Stomach (tissue), 8 donors: ENCODE measurements at regions not wholly inside any gene's neighbourhood (a gene's known extent, or its start where the extent isn't known, plus 50 kb on each side); places are given as distances from the start of the nearest gene placed in this dataset.

Experiments used
- DNase-seq, 2 donors: peaks; one replicate each; pipeline versions ENCODE4 v3.0.0 to v3.0.0-alpha.2; 2013 to 2019
- H3K27ac ChIP-seq, 5 donors: fragments of 200-600 bp in 4 of 5; sonication (generic) in 4 of 5; one replicate each; pipeline ENCODE4 v1.5.1; 2013 to 2019; ENCODE audit warnings: mild to moderate bottlenecking in 1 of 5, moderate library complexity in 1 of 5
- H3K27me3 ChIP-seq, 3 donors: fragments of 200-600 bp; sonication (generic); one replicate each; pipeline ENCODE4 v1.5.1; 2017 to 2019; ENCODE audit warnings: mixed run types in 1 of 3
- H3K36me3 ChIP-seq, 4 donors: fragments of 200-600 bp; sonication (generic); 1 replicate in 3 of 4; 2 replicates in 1 of 4; pipeline ENCODE4 v1.5.1; 2016 to 2019
- H3K4me1 ChIP-seq, 4 donors: fragments of 200-600 bp; sonication (generic); one replicate each; pipeline ENCODE4 v1.5.1; 2016 to 2019
- H3K4me3 ChIP-seq, 4 donors: fragments of 200-600 bp; sonication (generic) in 3 of 4; one replicate each; pipeline ENCODE4 v1.5.1; 2016 to 2019; ENCODE audit warnings: mild to moderate bottlenecking in 1 of 4
- H3K9me3 ChIP-seq, 4 donors: fragments of 200-600 bp; sonication (generic); one replicate each; pipeline ENCODE4 v1.5.1; 2016 to 2019
- EP300 ChIP-seq: sonication (generic); formaldehyde crosslinking; IDR thresholded peaks from one replicate; pipeline ENCODE4 v1.6.1; 2017; ENCODE audit warnings: antibody characterized with exemption
- POLR2A ChIP-seq, 4 donors: fragments of 450-650 bp; IDR thresholded peaks; one replicate each; pipeline ENCODE4 v1.6.1; 2016; ENCODE audit warnings: antibody characterized with exemption in 4 of 4, control low read depth in 2 of 4, mild to moderate bottlenecking in 1 of 4, moderate library complexity in 1 of 4
- POLR2AphosphoS5 ChIP-seq, 3 donors: sonication (generic); formaldehyde crosslinking; IDR thresholded peaks; one replicate each; pipeline ENCODE4 v1.6.1; 2016; ENCODE audit warnings: antibody characterized with exemption in 3 of 3
- WGBS, 5 donors: extraction: QIAGEN DNeasy Blood & Tissue Kit in 3 of 5; methylation state at CpG; one replicate each; pipeline versions ENCODE4 v1.1.5 to v1.1.7; 2013 to 2018; 5-methylcytosine and 5-hydroxymethylcytosine counted together
- intact Hi-C: fragments of 100-400 bp; cut with DNase I; formaldehyde crosslinking; loops from one replicate; pipeline ENCODE4 v1.15.1; 2023; ENCODE audit warnings: low total_unique reads
- TF ChIP-seq, protein P1 (sequence below), 7 experiments: fragments of 450-650 bp in 4 of 7; fragments of 200-600 bp in 3 of 7; sonication (generic) in 3 of 7; IDR thresholded peaks; one replicate each; pipeline ENCODE4 v1.5.1; 2016 to 2019; ENCODE audit warnings: antibody characterized with exemption in 7 of 7, control low read depth in 2 of 7, mild to moderate bottlenecking in 1 of 7
- donor health status: healthy with polysubstance abuse.
- donor health status: Bipolar disorder and iron deficiency.
- donor health status: healthy.

GRCh38 chr4:65028592-65028991, 619.3 kb upstream of the TECRL start:
- TF ChIP-seq POLR2A (IDR thresholded peaks at IDR 0.05) (no peak), EP300 (no peak), POLR2AphosphoS5 (IDR thresholded peaks at IDR 0.05) (no peak)
- TF ChIP-seq, protein P1, sequence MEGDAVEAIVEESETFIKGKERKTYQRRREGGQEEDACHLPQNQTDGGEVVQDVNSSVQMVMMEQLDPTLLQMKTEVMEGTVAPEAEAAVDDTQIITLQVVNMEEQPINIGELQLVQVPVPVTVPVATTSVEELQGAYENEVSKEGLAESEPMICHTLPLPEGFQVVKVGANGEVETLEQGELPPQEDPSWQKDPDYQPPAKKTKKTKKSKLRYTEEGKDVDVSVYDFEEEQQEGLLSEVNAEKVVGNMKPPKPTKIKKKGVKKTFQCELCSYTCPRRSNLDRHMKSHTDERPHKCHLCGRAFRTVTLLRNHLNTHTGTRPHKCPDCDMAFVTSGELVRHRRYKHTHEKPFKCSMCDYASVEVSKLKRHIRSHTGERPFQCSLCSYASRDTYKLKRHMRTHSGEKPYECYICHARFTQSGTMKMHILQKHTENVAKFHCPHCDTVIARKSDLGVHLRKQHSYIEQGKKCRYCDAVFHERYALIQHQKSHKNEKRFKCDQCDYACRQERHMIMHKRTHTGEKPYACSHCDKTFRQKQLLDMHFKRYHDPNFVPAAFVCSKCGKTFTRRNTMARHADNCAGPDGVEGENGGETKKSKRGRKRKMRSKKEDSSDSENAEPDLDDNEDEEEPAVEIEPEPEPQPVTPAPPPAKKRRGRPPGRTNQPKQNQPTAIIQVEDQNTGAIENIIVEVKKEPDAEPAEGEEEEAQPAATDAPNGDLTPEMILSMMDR (IDR thresholded peaks at IDR 0.05), result no peak
- no peaks in the 10 kb centered on the region for H3K4me1 ChIP-seq
- H3K4me3 ChIP-seq, result no peak overlapping the region
- no peaks in the 10 kb centered on the region for H3K9me3 ChIP-seq
- no peak for DNase-seq
- H3K36me3 ChIP-seq, result no peaks in the 10 kb centered on the region
- 88 to 96% (median 93%) methylated on average over 3 of the region's 3 CpGs for WGBS, 5 donors
- H3K27me3 ChIP-seq, result no peaks in the 10 kb centered on the region
- no peak overlapping the region for H3K27ac ChIP-seq
- intact Hi-C loops, result no loop called here

- intact Hi-C loops, result no loop called here
- Histone ChIP-seq H3K4me1 (no peaks in the 10 kb centered on the region), H3K4me3 (no peak overlapping the region), H3K27ac (no peak overlapping the region), H3K36me3 (no peaks in the 10 kb centered on the region), H3K9me3 (no peaks in the 10 kb centered on the region), H3K27me3 (no peaks in the 10 kb centered on the region)
- WGBS, 5 donors, result 49 to 70% (median 62%) methylated on average over 3 of the region's 3 CpGs
- TF ChIP-seq POLR2AphosphoS5 (IDR thresholded peaks at IDR 0.05), result no peak
- no peak for DNase-seq
These were observed 614.8 kb upstream of the TECRL start for GRCh38 chr4:65023883-65024670.

- intact Hi-C loops, result no loop called here
- H3K9me3 ChIP-seq, result no peaks in the 10 kb centered on the region
- H3K4me3 ChIP-seq, result no peak overlapping the region
- no peak overlapping the region for H3K27ac ChIP-seq
- no peaks in the 10 kb centered on the region for H3K36me3 ChIP-seq
- 36 to 45% (median 39%) methylated on average over 6 of the region's 6 CpGs for WGBS, 5 donors
- peak in 1 of 2 donors; percentile 17 for DNase-seq
- no peaks in the 10 kb centered on the region for H3K27me3 ChIP-seq
- TF ChIP-seq, protein P1 (IDR thresholded peaks at IDR 0.05), result no peak
- TF ChIP-seq POLR2AphosphoS5 (IDR thresholded peaks at IDR 0.05) (no peak), POLR2A (IDR thresholded peaks at IDR 0.05) (no peak), EP300 (no peak)
- H3K4me1 ChIP-seq, result no peaks in the 10 kb centered on the region
These were observed 613.8 kb upstream of the TECRL start for GRCh38 chr4:65023081-65023480.

GRCh38 chr4:65021737-65022136, 612.5 kb upstream of the TECRL start:
- Histone ChIP-seq H3K9me3 (no peaks in the 10 kb centered on the region), H3K4me1 (no peaks in the 10 kb centered on the region), H3K4me3 (no peak overlapping the region), H3K27ac (no peak overlapping the region), H3K36me3 (no peaks in the 10 kb centered on the region), H3K27me3 (no peaks in the 10 kb centered on the region)
- intact Hi-C loops, result no loop called here
- DNase-seq, result no peak
- no peak for TF ChIP-seq POLR2AphosphoS5 (IDR thresholded peaks at IDR 0.05)
- no peak for TF ChIP-seq EP300
- TF ChIP-seq, protein P1 (IDR thresholded peaks at IDR 0.05), result no peak
- TF ChIP-seq POLR2A (IDR thresholded peaks at IDR 0.05), result no peak

DNA sequence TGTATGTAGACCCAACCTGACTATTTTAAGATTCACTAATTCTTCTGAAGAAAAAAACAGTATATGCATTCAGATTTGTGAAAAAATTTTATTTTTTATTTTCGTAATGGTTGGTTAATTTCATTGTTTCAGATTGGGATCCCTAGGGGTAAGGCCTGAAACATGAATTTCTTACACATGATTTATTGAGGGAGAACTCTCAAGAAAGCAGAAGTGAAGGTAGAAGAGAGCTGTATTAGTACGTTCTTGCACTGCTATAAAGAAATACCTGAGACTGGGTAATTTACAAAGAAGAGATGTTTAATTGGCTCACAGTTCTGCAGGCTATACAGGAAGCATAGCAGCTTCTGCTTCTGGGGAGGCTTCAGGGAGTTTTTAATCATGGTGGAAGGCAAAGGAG, 611.9 kb upstream of the TECRL start:
- H3K27me3 ChIP-seq, result no peaks in the 10 kb centered on the region
- no peak overlapping the region for H3K27ac ChIP-seq
- H3K36me3 ChIP-seq, result no peaks in the 10 kb centered on the region
- no peaks in the 10 kb centered on the region for H3K9me3 ChIP-seq
- no peak for DNase-seq
- 73 to 81% (median 80%) methylated on average over 2 of the region's 2 CpGs for WGBS, 5 donors
- TF ChIP-seq, protein P1 (IDR thresholded peaks at IDR 0.05), result no peak
- TF ChIP-seq POLR2A (IDR thresholded peaks at IDR 0.05), result no peak
- no peak for TF ChIP-seq EP300
- TF ChIP-seq POLR2AphosphoS5 (IDR thresholded peaks at IDR 0.05), result no peak
- H3K4me1 ChIP-seq, result no peaks in the 10 kb centered on the region
- no peak overlapping the region for H3K4me3 ChIP-seq
- intact Hi-C loops, result no loop called here
